ENCODE measurements at regions not wholly inside any gene's neighbourhood (a gene's known extent, or its start where the extent isn't known, plus 50 kb on each side); places are given as distances from the start of the nearest gene placed in this dataset.
"Not testable (repeated sequence)": the region's sequence is repeated elsewhere in the genome, so short reads cannot be mapped to it uniquely, and the experiment has no call there.

DNA sequence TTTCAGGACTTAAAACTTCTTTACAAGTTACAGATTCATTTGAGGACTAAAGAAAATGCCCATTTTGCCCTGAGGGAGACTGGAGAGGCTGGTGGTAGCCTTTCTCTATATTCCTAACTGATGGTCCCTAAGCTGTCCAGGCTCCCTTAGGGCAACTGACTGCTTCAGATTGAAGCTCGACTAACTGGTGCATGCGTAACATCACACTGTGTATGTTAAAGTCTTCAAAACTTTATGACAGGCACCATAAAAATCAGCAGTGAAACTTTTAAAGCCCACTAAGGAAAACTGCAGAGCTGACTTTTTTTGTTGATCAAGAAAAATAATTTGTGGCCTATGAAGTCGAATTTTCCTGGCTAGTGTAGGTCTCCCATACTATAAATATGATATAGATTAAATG lies 233.0 kb upstream of the RPS23 start:
- Histone ChIP-seq H3K36me3 (no peaks in the 10 kb centered on the region), H3K27ac (no peak overlapping the region), H3K27me3 (ENCODE audit: insufficient read depth, low read depth, severe bottlenecking) (no peaks in the 10 kb centered on the region), H3K9me3 (ENCODE audit: severe bottlenecking) (no peaks in the 10 kb centered on the region), H3K4me3 (ENCODE audit: low read depth, low read length) (no peak overlapping the region)
- DNase-seq, result no peak
- TF ChIP-seq, protein P1, sequence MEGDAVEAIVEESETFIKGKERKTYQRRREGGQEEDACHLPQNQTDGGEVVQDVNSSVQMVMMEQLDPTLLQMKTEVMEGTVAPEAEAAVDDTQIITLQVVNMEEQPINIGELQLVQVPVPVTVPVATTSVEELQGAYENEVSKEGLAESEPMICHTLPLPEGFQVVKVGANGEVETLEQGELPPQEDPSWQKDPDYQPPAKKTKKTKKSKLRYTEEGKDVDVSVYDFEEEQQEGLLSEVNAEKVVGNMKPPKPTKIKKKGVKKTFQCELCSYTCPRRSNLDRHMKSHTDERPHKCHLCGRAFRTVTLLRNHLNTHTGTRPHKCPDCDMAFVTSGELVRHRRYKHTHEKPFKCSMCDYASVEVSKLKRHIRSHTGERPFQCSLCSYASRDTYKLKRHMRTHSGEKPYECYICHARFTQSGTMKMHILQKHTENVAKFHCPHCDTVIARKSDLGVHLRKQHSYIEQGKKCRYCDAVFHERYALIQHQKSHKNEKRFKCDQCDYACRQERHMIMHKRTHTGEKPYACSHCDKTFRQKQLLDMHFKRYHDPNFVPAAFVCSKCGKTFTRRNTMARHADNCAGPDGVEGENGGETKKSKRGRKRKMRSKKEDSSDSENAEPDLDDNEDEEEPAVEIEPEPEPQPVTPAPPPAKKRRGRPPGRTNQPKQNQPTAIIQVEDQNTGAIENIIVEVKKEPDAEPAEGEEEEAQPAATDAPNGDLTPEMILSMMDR (IDR thresholded peaks at IDR 0.05; ENCODE audit: low read depth, low read length), result no peak

GRCh38 chr5:82509762-82510161 lies 231.6 kb upstream of the RPS23 start:
- TF ChIP-seq, protein P1 (IDR thresholded peaks at IDR 0.05; ENCODE audit: low read depth, low read length), result no peak
- H3K4me3 ChIP-seq (ENCODE audit: low read depth, low read length), result no peak overlapping the region
- H3K9me3 ChIP-seq (ENCODE audit: severe bottlenecking), result no peaks in the 10 kb centered on the region
- no peaks in the 10 kb centered on the region for H3K27me3 ChIP-seq (ENCODE audit: insufficient read depth, low read depth, severe bottlenecking)
- no peak for DNase-seq
- H3K27ac ChIP-seq, result no peak overlapping the region
- no peaks in the 10 kb centered on the region for H3K36me3 ChIP-seq

- DNase-seq, result not testable (repeated sequence)
Observed at GRCh38 chr5:82506390-82506789, 228.2 kb upstream of the RPS23 start.

DNA sequence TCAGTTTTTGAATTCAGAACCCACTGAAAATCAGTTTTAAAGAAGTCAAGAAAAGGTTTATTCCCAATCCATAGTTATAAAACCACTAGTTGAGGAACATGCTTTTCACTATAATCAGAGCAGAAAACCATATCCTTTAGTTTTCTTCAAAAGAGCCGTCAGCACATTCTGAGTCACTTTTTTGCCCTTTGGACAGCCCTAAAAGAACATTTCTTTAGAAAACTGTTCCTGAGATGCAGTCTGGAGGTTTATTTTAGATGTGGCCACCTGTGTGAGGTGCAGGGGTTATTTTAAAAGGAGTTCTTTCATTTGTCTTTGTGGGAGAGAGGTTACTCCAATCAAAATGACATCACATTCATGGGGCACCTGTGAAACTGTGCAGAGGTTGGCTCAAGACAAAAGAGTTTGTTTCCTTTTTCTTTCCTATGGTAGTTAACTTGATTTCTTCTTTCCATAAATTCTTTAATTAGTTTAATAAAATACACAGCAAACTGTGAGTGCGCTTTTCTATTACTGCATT lies 221.6 kb upstream of the RPS23 start:
- TF ChIP-seq, protein P1 (IDR thresholded peaks at IDR 0.05; ENCODE audit: low read depth, low read length), result no peak
- Histone ChIP-seq H3K27me3 (ENCODE audit: insufficient read depth, low read depth, severe bottlenecking) (no peaks in the 10 kb centered on the region), H3K36me3 (no peaks in the 10 kb centered on the region), H3K4me3 (ENCODE audit: low read depth, low read length) (no peak overlapping the region), H3K9me3 (ENCODE audit: severe bottlenecking) (no peaks in the 10 kb centered on the region), H3K27ac (no peak overlapping the region)
- DNase-seq, result no peak

More at GRCh38 chr5:82506390-82506789, 228.2 kb upstream of the RPS23 start:
- H3K36me3 ChIP-seq; H3K27ac ChIP-seq; H3K4me3 ChIP-seq (ENCODE audit: low read depth, low read length); H3K27me3 ChIP-seq (ENCODE audit: insufficient read depth, low read depth, severe bottlenecking); H3K9me3 ChIP-seq (ENCODE audit: severe bottlenecking): not testable (repeated sequence)

DNA sequence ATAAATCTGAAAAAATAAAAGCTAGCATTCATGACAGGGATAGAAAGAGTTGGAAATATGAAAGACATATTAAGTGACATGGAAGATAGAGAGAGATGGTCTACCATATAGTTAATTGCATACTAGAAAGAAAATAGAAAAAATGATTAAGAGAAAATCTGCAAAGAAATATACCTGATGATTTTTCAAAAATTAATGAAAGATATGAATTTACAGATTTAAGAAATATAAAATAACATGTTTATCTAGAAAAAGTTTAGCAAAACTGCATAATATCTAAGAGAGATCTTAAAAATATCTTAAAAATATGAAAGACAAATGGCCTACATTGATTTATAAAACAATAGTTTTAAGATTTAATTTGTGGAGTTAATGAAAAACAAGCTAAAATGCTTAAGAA lies 219.1 kb upstream of the RPS23 start:
- TF ChIP-seq, protein P1 (IDR thresholded peaks at IDR 0.05; ENCODE audit: low read depth, low read length), result no peak
- no peak for DNase-seq
- H3K27me3 ChIP-seq (ENCODE audit: insufficient read depth, low read depth, severe bottlenecking), result no peaks in the 10 kb centered on the region
- no peak overlapping the region for H3K4me3 ChIP-seq (ENCODE audit: low read depth, low read length)
- H3K36me3 ChIP-seq, result no peaks in the 10 kb centered on the region
- H3K27ac ChIP-seq, result no peak overlapping the region
- H3K9me3 ChIP-seq (ENCODE audit: severe bottlenecking), result no peaks in the 10 kb centered on the region

DNA sequence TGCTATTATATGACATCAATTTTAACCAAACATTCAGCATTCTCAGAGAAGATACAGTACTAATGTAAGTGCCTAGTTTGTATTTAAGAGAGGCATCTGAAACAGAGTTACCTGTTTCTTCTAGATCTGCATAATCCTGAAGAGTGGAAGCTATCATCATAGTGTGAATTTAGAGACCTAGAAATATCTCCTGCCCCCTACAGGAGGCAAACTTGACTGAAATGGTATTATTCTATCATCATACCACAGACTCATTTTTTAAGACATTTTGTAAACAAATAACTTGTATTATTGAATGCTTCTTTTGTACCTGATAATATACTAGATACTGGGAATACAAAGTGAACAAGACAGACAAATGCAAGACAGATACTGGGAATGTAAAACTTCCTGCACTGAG lies 216.8 kb upstream of the RPS23 start:
- no peaks in the 10 kb centered on the region for H3K9me3 ChIP-seq (ENCODE audit: severe bottlenecking)
- no peak overlapping the region for H3K27ac ChIP-seq
- TF ChIP-seq, protein P1 (IDR thresholded peaks at IDR 0.05; ENCODE audit: low read depth, low read length), result no peak
- no peaks in the 10 kb centered on the region for H3K27me3 ChIP-seq (ENCODE audit: insufficient read depth, low read depth, severe bottlenecking)
- no peaks in the 10 kb centered on the region for H3K36me3 ChIP-seq
- no peak for DNase-seq
- H3K4me3 ChIP-seq (ENCODE audit: low read depth, low read length), result no peak overlapping the region

Data from WERI-Rb-1 (cell line).